Osteocyte (in vitro differentiated cells): ENCODE measurements at regions not wholly inside any gene's neighbourhood (a gene's known extent, or its start where the extent isn't known, plus 50 kb on each side); places are given as distances from the start of the nearest gene placed in this dataset.

Source experiments
- DNase-seq: peaks from one replicate; pipeline ENCODE4 v3.0.0; 2021; ENCODE audit warnings: mixed read lengths; ENCODE audit not compliant: unreplicated experiment; ENCODE audit errors: extremely low spot score
- H3K27ac Mint-ChIP-seq: one replicate; pipeline ENCODE4 v1.8.0; 2021; ENCODE audit warnings: mild to moderate bottlenecking, mixed read lengths; ENCODE audit not compliant: unreplicated experiment
- H3K27me3 Mint-ChIP-seq: one replicate; pipeline ENCODE4 v1.8.0; 2021; ENCODE audit warnings: mixed read lengths; ENCODE audit not compliant: unreplicated experiment
- H3K36me3 Mint-ChIP-seq: one replicate; pipeline ENCODE4 v1.8.0; 2021; ENCODE audit warnings: mixed read lengths; ENCODE audit not compliant: unreplicated experiment
- H3K4me1 Mint-ChIP-seq: one replicate; pipeline ENCODE4 v1.8.0; 2021; ENCODE audit warnings: mixed read lengths; ENCODE audit not compliant: unreplicated experiment
- H3K4me3 Mint-ChIP-seq: one replicate; pipeline ENCODE4 v1.8.0; 2021; ENCODE audit warnings: mild to moderate bottlenecking, moderate library complexity, mixed read lengths; ENCODE audit not compliant: unreplicated experiment
- H3K9me3 Mint-ChIP-seq: one replicate; pipeline ENCODE4 v1.8.0; 2021; ENCODE audit warnings: mixed read lengths; ENCODE audit not compliant: unreplicated experiment
- TF ChIP-seq, protein P1 (sequence below): fragments of 200-600 bp; sonication (generic); IDR thresholded peaks from 2 replicates; pipeline ENCODE4 v1.5.0; 2021; ENCODE audit warnings: antibody characterized with exemption, mild to moderate bottlenecking, moderate library complexity

DNA sequence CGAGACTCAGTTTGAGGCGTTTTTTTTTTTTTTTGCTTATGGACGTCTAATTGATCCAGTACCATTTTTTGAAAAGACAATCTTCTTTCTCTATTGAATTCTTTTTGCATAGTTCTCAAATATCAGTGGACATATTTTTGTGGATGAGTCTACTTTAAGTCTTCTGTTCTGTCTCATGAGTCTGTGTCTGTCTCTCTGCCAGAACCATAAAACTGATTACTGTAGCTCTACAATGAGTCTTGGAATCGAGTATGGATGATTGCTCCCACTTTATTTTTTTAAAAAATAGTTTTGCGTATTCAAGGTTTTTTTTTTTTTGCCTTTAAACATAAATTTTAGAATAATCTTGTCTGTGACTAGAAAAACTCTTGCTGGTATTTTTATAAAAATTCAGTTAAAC, 323.5 kb downstream of the ZNF326 start:
- Mint-ChIP-seq H3K27ac (no peak overlapping the region), H3K4me3 (no peak overlapping the region), H3K36me3 (no peaks in the 10 kb centered on the region), H3K27me3 (no peaks in the 10 kb centered on the region), H3K9me3 (no peaks in the 10 kb centered on the region), H3K4me1 (no peaks in the 10 kb centered on the region)
- TF ChIP-seq, protein P1, sequence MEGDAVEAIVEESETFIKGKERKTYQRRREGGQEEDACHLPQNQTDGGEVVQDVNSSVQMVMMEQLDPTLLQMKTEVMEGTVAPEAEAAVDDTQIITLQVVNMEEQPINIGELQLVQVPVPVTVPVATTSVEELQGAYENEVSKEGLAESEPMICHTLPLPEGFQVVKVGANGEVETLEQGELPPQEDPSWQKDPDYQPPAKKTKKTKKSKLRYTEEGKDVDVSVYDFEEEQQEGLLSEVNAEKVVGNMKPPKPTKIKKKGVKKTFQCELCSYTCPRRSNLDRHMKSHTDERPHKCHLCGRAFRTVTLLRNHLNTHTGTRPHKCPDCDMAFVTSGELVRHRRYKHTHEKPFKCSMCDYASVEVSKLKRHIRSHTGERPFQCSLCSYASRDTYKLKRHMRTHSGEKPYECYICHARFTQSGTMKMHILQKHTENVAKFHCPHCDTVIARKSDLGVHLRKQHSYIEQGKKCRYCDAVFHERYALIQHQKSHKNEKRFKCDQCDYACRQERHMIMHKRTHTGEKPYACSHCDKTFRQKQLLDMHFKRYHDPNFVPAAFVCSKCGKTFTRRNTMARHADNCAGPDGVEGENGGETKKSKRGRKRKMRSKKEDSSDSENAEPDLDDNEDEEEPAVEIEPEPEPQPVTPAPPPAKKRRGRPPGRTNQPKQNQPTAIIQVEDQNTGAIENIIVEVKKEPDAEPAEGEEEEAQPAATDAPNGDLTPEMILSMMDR, result no peak
- DNase-seq, result no peak

DNA sequence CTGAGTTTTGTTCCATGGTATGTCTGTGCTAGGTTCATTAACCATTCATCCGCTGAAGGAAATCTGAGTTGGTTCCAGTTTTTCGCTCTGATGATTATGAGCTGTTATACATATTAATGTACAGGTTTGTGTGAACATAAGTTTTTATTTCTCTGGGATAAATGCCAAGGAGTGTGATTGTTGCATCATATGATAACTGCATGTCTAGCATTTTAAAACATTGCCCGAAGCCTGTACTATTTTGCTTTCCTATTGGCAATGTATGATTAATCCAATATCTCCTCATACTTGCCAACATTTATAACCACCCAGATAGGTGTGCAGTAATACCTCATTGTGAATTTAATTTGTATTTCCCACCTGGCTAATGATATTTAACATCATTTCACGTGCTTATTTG, 322.7 kb downstream of the ZNF326 start:
- TF ChIP-seq, protein P1, result no peak
- H3K4me3 Mint-ChIP-seq, result no peak overlapping the region
- H3K36me3 Mint-ChIP-seq, result no peaks in the 10 kb centered on the region
- no peaks in the 10 kb centered on the region for H3K4me1 Mint-ChIP-seq
- no peak for DNase-seq
- no peak overlapping the region for H3K27ac Mint-ChIP-seq
- H3K9me3 Mint-ChIP-seq, result no peaks in the 10 kb centered on the region
- no peaks in the 10 kb centered on the region for H3K27me3 Mint-ChIP-seq

DNA sequence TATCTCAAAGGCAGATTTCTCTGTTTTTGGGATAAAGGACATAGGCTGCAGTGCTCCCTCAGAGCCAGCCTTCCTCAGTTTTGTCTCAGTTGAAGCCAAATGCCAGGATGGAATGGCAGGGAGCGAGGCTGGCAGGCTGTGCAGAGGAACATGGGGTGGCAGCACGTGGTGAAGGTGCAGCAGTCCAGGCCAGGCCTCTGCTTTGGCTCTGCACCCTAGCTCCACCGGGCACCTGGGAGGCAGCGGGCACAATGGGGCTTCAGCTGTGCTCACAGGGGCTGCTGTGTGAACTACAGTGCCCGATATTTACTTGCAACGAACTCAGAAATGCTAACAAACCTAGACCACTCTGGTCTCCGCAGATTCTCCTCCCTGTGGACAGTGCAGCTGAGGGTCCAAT, 319.6 kb downstream of the ZNF326 start:
- H3K4me3 Mint-ChIP-seq, result no peak overlapping the region
- H3K36me3 Mint-ChIP-seq, result no peaks in the 10 kb centered on the region
- H3K9me3 Mint-ChIP-seq, result no peaks in the 10 kb centered on the region
- no peaks in the 10 kb centered on the region for H3K4me1 Mint-ChIP-seq
- no peak for DNase-seq
- H3K27ac Mint-ChIP-seq, result no peak overlapping the region
- TF ChIP-seq, protein P1, result no peak
- H3K27me3 Mint-ChIP-seq, result no peaks in the 10 kb centered on the region

DNA sequence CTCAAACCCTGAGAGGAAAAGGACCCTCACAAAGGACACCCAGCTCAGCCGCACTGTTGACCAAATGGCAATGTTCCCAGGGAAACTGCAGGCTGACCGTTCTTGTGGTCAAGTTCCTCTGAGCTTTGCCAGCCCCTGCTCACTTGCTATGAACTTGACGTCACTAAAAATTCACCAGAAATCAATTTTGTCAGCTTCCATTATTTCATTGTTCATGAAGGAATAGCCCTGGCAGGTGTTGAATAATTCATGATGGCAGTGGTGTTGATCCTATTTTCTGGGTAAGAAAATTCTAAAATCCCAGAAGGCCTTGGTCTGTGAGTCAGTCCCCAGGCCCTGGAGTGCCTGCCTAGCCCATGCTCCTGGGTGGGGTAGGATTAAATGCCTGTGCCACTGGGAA, 318.9 kb downstream of the ZNF326 start:
- Mint-ChIP-seq H3K4me3 (no peak overlapping the region), H3K36me3 (no peaks in the 10 kb centered on the region), H3K27me3 (no peaks in the 10 kb centered on the region), H3K4me1 (no peaks in the 10 kb centered on the region), H3K9me3 (no peaks in the 10 kb centered on the region), H3K27ac (no peak overlapping the region)
- DNase-seq, result no peak
- TF ChIP-seq, protein P1, result no peak

DNA sequence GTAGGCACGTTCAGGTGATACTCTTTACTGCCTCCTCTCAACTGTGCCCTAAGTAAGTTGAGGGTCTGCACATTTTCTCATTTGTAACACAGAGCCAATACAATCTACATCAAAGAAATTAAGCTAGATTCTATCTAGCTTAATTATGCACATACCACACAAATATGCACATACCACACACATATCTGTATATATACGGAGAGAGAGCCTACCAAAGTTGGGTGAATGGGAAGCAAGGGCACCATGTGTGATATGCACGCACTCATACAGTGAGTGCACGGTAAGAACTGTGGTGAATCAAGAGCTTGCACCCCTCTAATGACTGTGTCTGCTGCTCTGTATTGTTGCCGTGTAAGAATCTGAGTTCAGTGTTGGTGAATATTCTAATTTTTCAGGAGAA, 314.9 kb downstream of the ZNF326 start:
- Mint-ChIP-seq H3K36me3 (no peaks in the 10 kb centered on the region), H3K27ac (no peak overlapping the region), H3K27me3 (no peaks in the 10 kb centered on the region), H3K9me3 (peaks cover 6% of the 10 kb centered on the region), H3K4me3 (no peak overlapping the region), H3K4me1 (no peaks in the 10 kb centered on the region)
- no peak for DNase-seq
- TF ChIP-seq, protein P1, result no peak
